AG08396 (cell line): ENCODE measurements at regions not wholly inside any gene's neighbourhood (a gene's known extent, or its start where the extent isn't known, plus 50 kb on each side); places are given as distances from the start of the nearest gene placed in this dataset.
"Not testable (repeated sequence)": the region's sequence is repeated elsewhere in the genome, so short reads cannot be mapped to it uniquely, and the experiment has no call there.

Experiments used
- DNase-seq: peaks from one replicate; pipeline ENCODE4 v3.0.0; 2012; ENCODE audit warnings: low spot score, mixed read lengths

DNA sequence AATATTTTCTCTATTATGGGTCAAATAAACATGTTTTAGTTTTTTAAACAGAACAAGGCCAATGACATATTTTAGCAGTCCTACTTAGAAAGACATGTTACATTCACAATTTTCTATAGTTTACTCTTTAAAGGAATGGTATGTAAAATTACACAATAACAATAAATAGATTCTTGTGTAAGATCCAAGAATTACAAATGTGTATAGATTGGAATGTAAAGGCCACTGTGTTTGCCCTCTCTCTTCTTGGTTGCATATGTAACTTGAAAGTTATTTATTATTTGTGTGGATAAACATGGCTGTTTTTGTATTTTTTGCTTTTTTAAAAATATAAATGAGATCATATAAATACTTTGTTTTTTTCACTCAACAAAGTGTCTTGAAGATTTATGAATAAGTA lies 979.3 kb upstream of the CELF2 start:
- DNase-seq, result no peak

- DNase-seq, result no peak
Measured at GRCh38 chr10:10039595-10039994, 978.1 kb upstream of the CELF2 start.

DNA sequence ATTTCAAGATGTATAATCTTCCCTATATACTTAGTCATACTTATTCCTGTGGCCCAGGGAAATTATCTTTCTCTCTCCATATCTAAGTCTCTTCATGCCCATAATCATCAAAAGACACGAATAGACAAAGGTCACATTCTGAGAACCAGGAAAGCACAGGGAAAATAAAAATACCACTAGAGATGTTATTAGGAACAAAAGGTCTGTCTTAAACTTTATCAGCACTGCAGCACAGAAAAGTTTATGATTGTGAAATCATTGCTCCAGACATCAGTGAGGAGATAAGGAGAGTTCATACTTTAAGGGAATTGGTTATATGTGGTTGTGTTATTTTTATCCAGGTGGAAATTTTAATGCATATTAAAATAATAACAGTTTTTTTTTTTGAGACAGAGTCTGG lies 974.6 kb upstream of the CELF2 start:
- no peak for DNase-seq

DNA sequence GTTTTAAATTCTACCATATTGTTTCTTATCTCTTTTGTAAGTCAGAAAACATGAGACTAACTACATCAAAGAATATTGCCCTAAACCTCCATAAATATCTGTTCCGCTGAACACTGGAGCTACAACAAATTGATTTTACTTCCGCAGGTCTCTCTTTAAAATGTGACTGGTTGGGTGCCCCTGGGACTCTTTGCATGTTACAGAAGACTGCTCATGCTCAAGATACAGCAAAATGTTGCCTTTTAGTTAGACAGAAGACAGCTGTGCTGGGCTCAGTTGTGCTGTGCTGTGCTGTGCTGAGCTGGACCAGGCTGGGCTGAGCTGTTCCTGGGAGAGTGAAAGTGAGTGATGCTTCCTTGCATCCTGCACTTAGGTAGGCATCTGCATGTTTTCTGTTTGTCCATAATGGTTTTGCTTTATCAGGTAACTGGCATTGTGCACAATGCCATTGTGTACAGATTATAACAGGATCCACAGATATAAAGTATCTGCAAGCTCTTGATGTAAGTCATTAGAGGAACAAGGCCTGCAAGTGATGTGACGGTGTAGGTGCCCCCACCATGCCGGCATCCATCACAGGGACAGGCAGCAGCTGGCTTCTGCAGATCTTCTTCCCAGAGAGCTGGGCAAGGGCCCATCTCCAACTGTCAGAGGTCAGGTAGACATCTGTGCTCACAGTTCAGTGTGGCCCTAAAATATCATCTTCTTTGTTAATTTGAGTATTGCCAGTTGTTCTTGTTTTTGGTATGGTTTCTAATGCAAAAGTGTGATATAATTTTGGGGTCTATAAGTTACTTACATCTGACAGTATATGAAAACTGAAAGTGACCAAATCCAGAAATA lies 972.5 kb upstream of the CELF2 start:
- no peak for DNase-seq

GRCh38 chr10:10045765-10046028 lies 972.0 kb upstream of the CELF2 start:
- no peak for DNase-seq

GRCh38 chr10:10047426-10047825 lies 970.2 kb upstream of the CELF2 start:
- DNase-seq, result no peak

- no peak for DNase-seq
Measured at GRCh38 chr10:10053051-10053450, 964.6 kb upstream of the CELF2 start.

DNA sequence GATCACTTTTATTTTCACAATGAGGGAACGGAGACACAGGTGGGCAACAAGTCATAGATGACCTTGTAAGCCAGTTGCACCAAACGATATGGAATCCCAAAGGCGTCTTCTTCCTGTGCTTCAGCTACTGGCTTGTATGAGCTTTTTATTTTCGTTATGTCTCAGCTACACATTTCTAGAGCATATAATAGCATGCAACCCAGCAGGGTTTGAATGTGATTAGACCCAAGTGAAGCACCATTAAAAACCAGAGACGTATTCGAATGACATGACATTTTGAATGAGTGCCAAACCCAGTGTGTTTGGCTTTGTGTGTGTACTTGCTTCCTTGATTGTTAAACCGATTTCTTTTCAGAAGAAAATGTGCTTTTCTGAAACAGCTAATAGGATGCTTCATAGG lies 963.2 kb upstream of the CELF2 start:
- DNase-seq, result no peak

- no peak for DNase-seq
Measured at GRCh38 chr10:10055656-10056442, 961.8 kb upstream of the CELF2 start.

GRCh38 chr10:10056961-10057360 lies 960.7 kb upstream of the CELF2 start:
- no peak for DNase-seq

DNA sequence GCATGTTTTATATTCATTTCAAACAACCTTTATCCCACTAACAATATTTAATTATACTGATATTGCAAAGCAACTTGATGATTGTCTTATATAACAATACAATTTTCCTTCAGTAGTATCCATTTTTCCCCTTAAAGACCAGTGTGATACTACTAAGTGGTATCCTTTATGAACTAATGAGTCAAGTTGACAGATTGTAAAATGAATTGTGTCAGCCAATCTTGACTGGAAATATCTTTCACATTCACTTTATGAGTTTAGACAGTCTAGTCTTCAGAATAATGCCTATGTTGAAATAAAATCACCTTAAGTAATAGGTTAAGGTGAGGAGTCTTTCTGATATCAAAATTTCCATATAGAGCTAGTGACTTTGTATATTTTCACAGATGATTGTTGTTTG lies 950.0 kb upstream of the CELF2 start:
- DNase-seq, result no peak

DNA sequence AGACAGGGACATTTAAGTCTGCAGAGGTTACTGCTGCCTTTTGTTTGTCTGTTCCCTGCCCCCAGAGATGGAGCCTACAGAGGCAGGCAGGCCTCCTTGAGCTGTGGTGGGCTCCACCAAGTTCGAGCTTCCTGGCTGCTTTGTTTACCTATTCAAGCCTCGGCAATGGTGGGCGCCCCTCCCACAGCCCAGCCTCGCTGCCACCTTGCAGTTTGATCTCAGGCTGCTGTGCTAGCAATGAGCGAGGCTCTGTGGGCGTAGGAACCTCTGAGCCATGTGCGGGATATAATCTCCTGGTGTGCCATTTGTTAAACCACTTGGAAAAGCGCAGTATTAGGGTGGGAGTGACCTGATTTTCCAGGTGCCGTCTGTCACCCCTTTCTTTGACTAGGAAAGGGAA lies 942.8 kb upstream of the CELF2 start:
- not testable (repeated sequence) for DNase-seq

DNA sequence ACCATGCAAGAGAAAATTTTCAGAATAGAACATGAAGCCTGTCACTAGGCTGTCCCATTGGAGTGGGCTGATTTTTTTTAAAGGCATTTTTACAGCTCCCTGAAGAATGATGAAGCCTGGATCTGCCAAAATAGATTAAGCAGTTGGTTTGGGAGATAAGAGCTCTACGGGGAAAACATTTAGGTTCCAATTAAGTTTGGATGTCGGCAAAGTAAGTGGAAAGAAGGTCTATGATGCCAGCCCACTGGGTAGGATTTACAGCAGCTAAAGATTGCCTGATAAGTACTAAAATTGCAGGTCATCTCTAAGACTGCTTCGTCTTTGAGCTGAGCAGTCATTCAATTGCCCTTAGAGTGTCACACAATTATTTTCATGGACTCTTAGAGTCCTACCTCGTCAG lies 939.2 kb upstream of the CELF2 start:
- DNase-seq, result no peak

- no peak for DNase-seq
Measured at GRCh38 chr10:10092581-10092980, 925.1 kb upstream of the CELF2 start.

GRCh38 chr10:10093021-10093420 lies 924.7 kb upstream of the CELF2 start:
- no peak for DNase-seq

DNA sequence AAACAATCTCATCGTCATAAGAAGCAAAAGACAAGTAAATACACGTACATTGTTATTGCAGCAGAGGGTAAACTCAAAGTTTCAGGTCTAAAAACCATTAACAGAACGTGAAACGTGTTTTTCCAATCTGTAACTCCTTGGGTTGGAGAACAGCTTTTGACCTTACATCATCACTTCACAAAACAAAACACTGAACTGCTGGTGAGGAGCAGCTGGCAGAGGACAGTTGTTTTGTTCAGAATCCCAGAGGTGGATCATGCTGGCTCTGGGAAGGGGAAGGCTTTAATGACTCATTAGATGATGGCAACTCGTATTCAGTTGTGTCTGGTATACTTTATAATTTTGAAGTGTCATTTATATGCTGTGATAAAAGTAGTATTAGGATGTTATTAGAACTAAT lies 923.0 kb upstream of the CELF2 start:
- DNase-seq, result no peak

DNA sequence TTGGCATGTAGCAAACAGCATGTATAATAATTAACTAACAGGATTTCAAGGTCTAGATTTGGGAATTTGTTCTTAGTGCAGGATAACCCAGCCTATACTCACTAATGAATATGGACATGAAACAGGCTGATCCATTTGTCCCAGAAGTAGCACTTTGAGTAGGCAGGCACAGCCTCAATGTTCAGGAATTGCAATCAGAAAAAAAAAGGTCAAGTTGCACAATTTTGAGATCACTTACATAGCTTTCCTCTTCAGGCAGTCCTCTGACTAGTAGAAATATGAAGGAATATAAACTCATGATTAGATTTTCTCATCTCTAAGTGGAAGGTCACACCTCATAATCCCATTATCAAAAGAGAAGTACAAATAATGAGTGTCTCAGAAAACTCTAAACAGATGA lies 921.4 kb upstream of the CELF2 start:
- DNase-seq, result no peak

- no peak for DNase-seq
Measured at GRCh38 chr10:10096898-10097297, 920.8 kb upstream of the CELF2 start.

DNA sequence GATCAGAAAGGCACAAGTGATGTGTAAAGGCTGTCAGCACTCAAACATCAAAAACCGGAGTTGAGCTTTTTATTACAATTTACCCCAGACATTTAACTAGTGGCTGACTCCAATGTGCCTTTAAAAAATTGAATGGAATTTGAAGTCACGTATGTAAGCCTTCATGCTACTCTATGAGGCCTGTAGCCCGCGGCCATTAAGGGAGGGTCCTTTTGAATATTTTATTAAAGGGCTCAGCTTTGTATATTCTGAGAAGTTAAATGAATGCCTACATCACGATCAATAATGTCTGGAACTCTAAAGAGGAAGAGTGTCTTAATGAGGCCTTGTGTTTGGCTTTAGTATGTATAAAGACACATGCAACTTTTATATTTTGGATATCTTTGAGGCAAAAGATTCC lies 916.6 kb upstream of the CELF2 start:
- DNase-seq, result no peak

GRCh38 chr10:10110844-10111490 lies 906.7 kb upstream of the CELF2 start:
- DNase-seq, result no peak

- no peak for DNase-seq
Measured at GRCh38 chr10:10118131-10118530, 899.5 kb upstream of the CELF2 start.

DNA sequence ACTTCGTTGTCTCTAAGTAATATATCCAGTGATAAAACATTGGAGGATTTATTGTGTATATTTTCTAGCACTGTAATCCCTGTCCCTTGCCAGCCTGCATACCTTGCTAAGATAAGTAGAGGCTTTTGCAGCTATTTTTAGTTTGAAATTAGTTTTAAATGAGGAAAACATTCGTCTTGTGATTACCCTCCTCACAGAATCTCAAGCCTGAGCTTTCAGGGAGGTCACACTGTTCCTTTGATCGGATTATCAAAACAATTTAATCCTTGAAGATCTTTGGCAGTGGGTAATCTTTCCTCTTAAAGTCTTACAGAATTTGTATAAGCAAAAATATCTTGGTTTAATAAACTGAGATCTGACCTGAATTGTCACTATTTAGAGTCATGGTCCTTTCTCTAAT lies 897.0 kb upstream of the CELF2 start:
- no peak for DNase-seq

DNA sequence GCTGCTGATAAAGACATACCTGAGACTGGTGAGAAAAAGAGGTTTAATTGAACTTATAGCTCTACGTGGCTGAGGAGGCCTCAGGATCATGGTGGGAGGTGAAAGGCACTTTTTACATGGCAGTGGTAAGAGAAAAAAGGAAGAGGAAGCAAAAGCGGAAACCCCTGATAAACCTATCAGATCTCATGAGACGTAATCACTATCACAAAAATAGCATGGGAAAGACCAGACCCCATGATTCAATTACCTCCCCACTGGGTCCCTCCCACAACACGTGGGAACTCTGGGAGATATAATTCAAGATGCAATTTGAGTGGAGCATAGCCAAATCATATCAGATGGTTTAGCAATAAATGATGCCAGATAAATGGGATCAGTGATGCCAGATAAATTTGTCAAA lies 892.0 kb upstream of the CELF2 start:
- DNase-seq, result no peak
